NCI-H226 (cell line): ENCODE measurements at regions not wholly inside any gene's neighbourhood (a gene's known extent, or its start where the extent isn't known, plus 50 kb on each side); places are given as distances from the start of the nearest gene placed in this dataset.

Experiments
- DNase-seq: peaks from one replicate; pipeline ENCODE4 v3.0.0-alpha.2; 2015

GRCh38 chr21:19712441-19712840 is 1285.8 kb upstream of the NCAM2 start:
- DNase-seq: no peak

- DNase-seq: no peak
Measured at GRCh38 chr21:19713313-19713712, 1284.9 kb upstream of the NCAM2 start.

GRCh38 chr21:19724081-19724480 is 1274.1 kb upstream of the NCAM2 start:
- DNase-seq: no peak

GRCh38 chr21:19731251-19731650 is 1267.0 kb upstream of the NCAM2 start:
- DNase-seq: no peak

GRCh38 chr21:19759836-19760235 is 1238.4 kb upstream of the NCAM2 start:
- no peak for DNase-seq

- DNase-seq: no peak
Measured at GRCh38 chr21:19767546-19767945, 1230.7 kb upstream of the NCAM2 start.

- no peak for DNase-seq
Measured at GRCh38 chr21:19771881-19772280, 1226.3 kb upstream of the NCAM2 start.

GRCh38 chr21:19776076-19776475 is 1222.1 kb upstream of the NCAM2 start:
- DNase-seq: no peak

- no peak for DNase-seq
Measured at GRCh38 chr21:19781881-19782652, 1216.1 kb upstream of the NCAM2 start.

GRCh38 chr21:19785941-19786340 is 1212.3 kb upstream of the NCAM2 start:
- DNase-seq: no peak

GRCh38 chr21:19792004-19792403 is 1206.2 kb upstream of the NCAM2 start:
- no peak for DNase-seq

- DNase-seq: no peak
Measured at GRCh38 chr21:19807201-19807600, 1191.0 kb upstream of the NCAM2 start.

GRCh38 chr21:19810779-19811178 is 1187.4 kb upstream of the NCAM2 start:
- no peak for DNase-seq

GRCh38 chr21:19830446-19830845 is 1167.8 kb upstream of the NCAM2 start:
- DNase-seq: no peak

GRCh38 chr21:19832551-19832950 is 1165.7 kb upstream of the NCAM2 start:
- no peak for DNase-seq

GRCh38 chr21:19833082-19833481 is 1165.1 kb upstream of the NCAM2 start:
- no peak for DNase-seq

- DNase-seq: no peak
Measured at GRCh38 chr21:19842601-19843000, 1155.6 kb upstream of the NCAM2 start.

- no peak for DNase-seq
Measured at GRCh38 chr21:19844334-19844733, 1153.9 kb upstream of the NCAM2 start.

- no peak for DNase-seq
Measured at GRCh38 chr21:19850157-19850556, 1148.1 kb upstream of the NCAM2 start.

- no peak for DNase-seq
Measured at GRCh38 chr21:19853061-19853460, 1145.1 kb upstream of the NCAM2 start.

GRCh38 chr21:19853709-19854575 is 1144.3 kb upstream of the NCAM2 start:
- no peak for DNase-seq

GRCh38 chr21:19855522-19855921 is 1142.7 kb upstream of the NCAM2 start:
- no peak for DNase-seq

GRCh38 chr21:19864476-19864875 is 1133.7 kb upstream of the NCAM2 start:
- no peak for DNase-seq

GRCh38 chr21:19870682-19871081 is 1127.5 kb upstream of the NCAM2 start:
- no peak for DNase-seq
